ENCODE measurements at regions not wholly inside any gene's neighbourhood (a gene's known extent, or its start where the extent isn't known, plus 50 kb on each side); places are given as distances from the start of the nearest gene placed in this dataset.

GRCh38 chr3:41138146-41138545, 61.2 kb upstream of the CTNNB1 start:
- ChIA-PET CTCF (no interaction called here), POLR2A (no interaction called here)
- H3K27ac Mint-ChIP-seq, result no peak overlapping the region
- DNase-seq, result no peak
- no peaks in the 10 kb centered on the region for H3K36me3 Mint-ChIP-seq (ENCODE audit: low read depth)
- TF ChIP-seq CTCF (IDR thresholded peaks at IDR 0.05), result no peak
- no peaks in the 10 kb centered on the region for H3K9me3 Mint-ChIP-seq
- peaks cover 5% of the 10 kb centered on the region for H3K27me3 Mint-ChIP-seq
- no peaks in the 10 kb centered on the region for H3K4me1 Mint-ChIP-seq
- intact Hi-C loops (cut with micrococcal nuclease), result no loop called here
- ATAC-seq (ENCODE audit: low read depth), result no peak
- H3K4me3 Mint-ChIP-seq, result no peak overlapping the region

DNA sequence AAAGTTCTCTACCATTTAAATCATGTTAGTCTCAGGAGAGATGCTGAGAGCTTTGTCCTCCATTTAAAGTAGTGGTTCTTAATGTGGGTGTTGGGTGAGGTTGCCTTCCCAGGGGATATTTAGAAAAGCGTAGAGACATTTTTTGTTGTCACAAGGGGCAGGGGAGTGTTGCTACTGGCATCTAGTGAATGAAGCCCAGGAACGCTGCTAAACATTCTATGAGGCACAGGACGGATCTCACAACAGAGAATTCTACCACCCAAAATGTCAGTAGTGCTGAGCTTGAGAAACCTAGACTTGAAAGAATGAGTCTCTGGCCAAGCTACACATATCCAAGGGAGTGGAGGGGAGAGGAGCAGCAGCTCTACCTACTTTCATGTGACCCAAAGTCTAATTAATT, 60.7 kb upstream of the CTNNB1 start:
- no peaks in the 10 kb centered on the region for H3K9me3 Mint-ChIP-seq
- H3K4me3 Mint-ChIP-seq, result no peak overlapping the region
- no peak overlapping the region for H3K27ac Mint-ChIP-seq
- ChIA-PET POLR2A (no interaction called here), CTCF (no interaction called here)
- H3K27me3 Mint-ChIP-seq, result peaks cover 5% of the 10 kb centered on the region
- no peak for ATAC-seq (ENCODE audit: low read depth)
- H3K4me1 Mint-ChIP-seq, result no peaks in the 10 kb centered on the region
- H3K36me3 Mint-ChIP-seq (ENCODE audit: low read depth), result no peaks in the 10 kb centered on the region
- no peak for DNase-seq
- TF ChIP-seq CTCF (IDR thresholded peaks at IDR 0.05), result no peak
- intact Hi-C loops (cut with micrococcal nuclease), result no loop called here

- Mint-ChIP-seq H3K9me3 (no peaks in the 10 kb centered on the region), H3K4me1 (no peaks in the 10 kb centered on the region), H3K27me3 (peaks cover 5% of the 10 kb centered on the region), H3K27ac (no peak overlapping the region), H3K4me3 (no peak overlapping the region), H3K36me3 (ENCODE audit: low read depth) (no peaks in the 10 kb centered on the region)
- ChIA-PET CTCF (no interaction called here), POLR2A (no interaction called here)
- ATAC-seq (ENCODE audit: low read depth) (no peak), DNase-seq (no peak)
- intact Hi-C loops (cut with micrococcal nuclease), result no loop called here
- TF ChIP-seq CTCF (IDR thresholded peaks at IDR 0.05), result no peak
Measured at GRCh38 chr3:41140242-41140641, 59.1 kb upstream of the CTNNB1 start.

GRCh38 chr3:41141433-41142167, 57.7 kb upstream of the CTNNB1 start:
- no peak for DNase-seq
- H3K36me3 Mint-ChIP-seq (ENCODE audit: low read depth), result no peaks in the 10 kb centered on the region
- peaks cover 5% of the 10 kb centered on the region for H3K27me3 Mint-ChIP-seq
- no peak for TF ChIP-seq CTCF (IDR thresholded peaks at IDR 0.05)
- intact Hi-C loops (cut with micrococcal nuclease), result no loop called here
- POLR2A ChIA-PET, result no interaction called here
- H3K9me3 Mint-ChIP-seq, result peaks cover 8% of the 10 kb centered on the region
- CTCF ChIA-PET, result no interaction called here
- ATAC-seq (ENCODE audit: low read depth), result no peak
- H3K4me3 Mint-ChIP-seq, result no peak overlapping the region
- no peaks in the 10 kb centered on the region for H3K4me1 Mint-ChIP-seq
- no peak overlapping the region for H3K27ac Mint-ChIP-seq

DNA sequence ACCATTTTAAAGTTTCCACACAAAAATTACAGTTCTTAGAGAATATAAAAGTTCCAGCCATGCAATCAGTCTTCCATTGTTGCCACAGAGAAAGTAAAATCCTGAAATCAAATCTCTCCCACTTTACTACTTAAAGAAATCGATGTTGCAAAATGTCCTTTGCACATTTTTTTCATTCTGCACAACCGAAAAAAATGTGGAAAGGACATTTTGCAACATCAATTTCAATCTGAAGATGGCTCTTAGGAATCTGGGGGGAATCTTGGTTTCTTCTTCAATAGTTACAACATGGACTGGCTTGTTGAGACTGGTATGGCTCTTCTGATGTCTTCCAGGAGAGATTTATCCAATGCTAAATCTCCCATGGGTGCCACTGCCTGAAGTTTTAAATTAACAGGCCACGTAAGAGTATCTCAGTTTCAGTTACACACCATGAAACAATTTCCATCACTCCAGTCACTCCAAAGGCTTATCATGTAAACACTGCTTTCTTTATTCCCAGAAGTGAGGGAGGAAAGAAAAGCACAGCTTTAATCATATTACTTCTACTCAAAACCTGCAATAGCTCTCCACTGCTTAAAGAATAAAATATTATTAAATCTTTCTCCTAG, 55.8 kb upstream of the CTNNB1 start:
- Mint-ChIP-seq H3K9me3 (peaks cover 12% of the 10 kb centered on the region), H3K27me3 (peaks cover 3% of the 10 kb centered on the region), H3K4me1 (no peaks in the 10 kb centered on the region), H3K36me3 (ENCODE audit: low read depth) (peaks cover 2% of the 10 kb centered on the region), H3K27ac (no peak overlapping the region), H3K4me3 (no peak overlapping the region)
- DNase-seq (no peak), ATAC-seq (ENCODE audit: low read depth) (no peak)
- ChIA-PET POLR2A (no interaction called here), CTCF (no interaction called here)
- intact Hi-C loops (cut with micrococcal nuclease), result no loop called here
- TF ChIP-seq CTCF (IDR thresholded peaks at IDR 0.05), result no peak
